Kidney epithelial cell (primary cell): ENCODE measurements at regions not wholly inside any gene's neighbourhood (a gene's known extent, or its start where the extent isn't known, plus 50 kb on each side); places are given as distances from the start of the nearest gene placed in this dataset.

Experiments
- DNase-seq: peaks from one replicate; pipeline ENCODE4 v3.0.0-alpha.2; 2010; ENCODE audit warnings: low read depth
- H3K27me3 ChIP-seq: 2 replicates; pipeline ENCODE4 v1.6.0; 2011; ENCODE audit warnings: low read length; ENCODE audit not compliant: control insufficient read depth, insufficient read depth
- H3K36me3 ChIP-seq: 2 replicates; pipeline ENCODE4 v1.5.1; 2011; ENCODE audit warnings: low read length; ENCODE audit not compliant: control insufficient read depth, insufficient read depth
- H3K4me3 ChIP-seq: 2 replicates; pipeline ENCODE4 v1.5.1; 2011; ENCODE audit warnings: low read depth, mild to moderate bottlenecking, control low read depth, low read length
- TF ChIP-seq, protein P1 (sequence below): IDR thresholded peaks from 2 replicates; pipeline ENCODE4 v1.5.1; 2011; ENCODE audit warnings: mild to moderate bottlenecking, moderate library complexity, low read length, control low read depth, inconsistent platforms; ENCODE audit not compliant: insufficient read depth, poor library complexity, severe bottlenecking

DNA sequence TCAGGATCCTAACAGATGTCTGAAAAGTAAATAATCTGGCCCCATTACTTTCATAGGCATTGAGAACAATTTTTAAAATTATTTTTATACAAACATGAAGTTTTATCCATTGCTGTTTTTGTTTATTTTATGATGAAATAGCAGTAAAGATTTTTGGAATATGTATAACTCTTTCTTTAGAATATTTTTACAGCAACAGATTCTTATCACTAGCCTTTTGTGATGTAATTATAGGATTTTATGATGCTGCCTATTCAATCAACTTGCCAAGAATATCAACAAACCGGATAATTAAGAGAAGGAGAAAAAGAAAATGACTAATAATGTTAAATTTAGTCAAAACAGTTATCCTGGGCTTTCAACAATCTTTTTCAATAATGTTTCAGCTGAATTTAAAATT lies 386.3 kb downstream of the ZIC1 start:
- Histone ChIP-seq H3K27me3 (no peaks in the 10 kb centered on the region), H3K36me3 (no peaks in the 10 kb centered on the region), H3K4me3 (no peak overlapping the region)
- TF ChIP-seq, protein P1, sequence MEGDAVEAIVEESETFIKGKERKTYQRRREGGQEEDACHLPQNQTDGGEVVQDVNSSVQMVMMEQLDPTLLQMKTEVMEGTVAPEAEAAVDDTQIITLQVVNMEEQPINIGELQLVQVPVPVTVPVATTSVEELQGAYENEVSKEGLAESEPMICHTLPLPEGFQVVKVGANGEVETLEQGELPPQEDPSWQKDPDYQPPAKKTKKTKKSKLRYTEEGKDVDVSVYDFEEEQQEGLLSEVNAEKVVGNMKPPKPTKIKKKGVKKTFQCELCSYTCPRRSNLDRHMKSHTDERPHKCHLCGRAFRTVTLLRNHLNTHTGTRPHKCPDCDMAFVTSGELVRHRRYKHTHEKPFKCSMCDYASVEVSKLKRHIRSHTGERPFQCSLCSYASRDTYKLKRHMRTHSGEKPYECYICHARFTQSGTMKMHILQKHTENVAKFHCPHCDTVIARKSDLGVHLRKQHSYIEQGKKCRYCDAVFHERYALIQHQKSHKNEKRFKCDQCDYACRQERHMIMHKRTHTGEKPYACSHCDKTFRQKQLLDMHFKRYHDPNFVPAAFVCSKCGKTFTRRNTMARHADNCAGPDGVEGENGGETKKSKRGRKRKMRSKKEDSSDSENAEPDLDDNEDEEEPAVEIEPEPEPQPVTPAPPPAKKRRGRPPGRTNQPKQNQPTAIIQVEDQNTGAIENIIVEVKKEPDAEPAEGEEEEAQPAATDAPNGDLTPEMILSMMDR, result no peak
- no peak for DNase-seq

DNA sequence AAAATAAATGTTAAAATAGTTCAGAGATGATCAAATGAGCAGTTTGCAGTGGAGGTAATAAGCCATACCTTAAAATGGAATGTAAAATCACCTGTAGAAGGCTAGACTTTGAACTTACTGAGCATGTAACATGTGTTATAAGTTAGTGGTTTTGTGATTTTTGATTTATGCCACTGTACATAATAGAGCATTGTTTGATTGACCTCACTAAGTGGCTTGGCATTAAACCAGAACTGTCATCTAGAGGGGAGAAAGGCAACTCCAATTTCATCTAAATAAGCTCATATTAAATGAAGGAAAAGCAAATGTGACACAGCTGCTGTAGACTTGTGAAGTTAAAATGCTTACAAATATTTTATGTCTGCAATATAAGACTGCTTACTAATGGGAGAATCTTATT lies 387.9 kb downstream of the ZIC1 start:
- H3K36me3 ChIP-seq, result no peaks in the 10 kb centered on the region
- H3K4me3 ChIP-seq, result no peak overlapping the region
- TF ChIP-seq, protein P1, result no peak
- DNase-seq, result no peak
- H3K27me3 ChIP-seq, result no peaks in the 10 kb centered on the region

DNA sequence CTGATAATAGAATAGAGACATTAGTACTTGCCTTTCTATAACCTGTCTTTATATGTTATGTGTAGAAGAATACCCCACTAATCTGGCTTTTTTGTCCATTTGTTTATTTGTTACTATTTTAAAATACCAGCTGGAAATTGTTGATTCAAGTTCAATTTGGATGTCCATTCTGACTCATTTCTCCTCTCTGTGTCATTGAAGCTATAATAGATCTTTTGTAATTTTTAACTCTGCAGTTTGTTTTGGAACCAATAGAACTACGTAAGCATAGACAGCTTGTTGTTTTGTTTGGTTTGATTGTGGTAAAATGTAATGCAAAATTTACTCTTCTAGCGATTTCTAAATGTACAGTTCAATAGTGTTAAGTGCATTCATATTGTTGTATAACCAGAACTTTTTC lies 390.4 kb downstream of the ZIC1 start:
- TF ChIP-seq, protein P1, result no peak
- DNase-seq, result no peak
- no peaks in the 10 kb centered on the region for H3K36me3 ChIP-seq
- H3K4me3 ChIP-seq, result no peak overlapping the region
- H3K27me3 ChIP-seq, result no peaks in the 10 kb centered on the region

DNA sequence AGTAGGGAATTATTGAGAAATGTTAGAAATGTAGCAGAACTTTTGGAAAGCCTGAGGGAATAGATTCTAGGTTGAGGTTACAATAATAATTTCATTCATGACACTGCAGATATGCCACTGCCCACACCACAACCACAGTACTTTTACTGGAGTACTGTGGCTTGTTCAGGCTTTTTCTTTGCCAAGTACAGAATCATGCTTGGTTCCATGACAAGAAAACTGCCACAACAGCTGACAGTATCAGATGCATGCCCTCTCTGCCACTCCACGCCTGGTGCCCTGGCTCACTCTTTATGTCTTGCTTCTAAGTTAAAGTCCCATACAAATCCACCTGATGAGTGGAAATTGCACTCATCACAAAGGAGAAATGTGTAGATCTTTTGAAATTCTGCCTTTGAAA lies 398.6 kb downstream of the ZIC1 start:
- H3K36me3 ChIP-seq, result no peaks in the 10 kb centered on the region

DNA sequence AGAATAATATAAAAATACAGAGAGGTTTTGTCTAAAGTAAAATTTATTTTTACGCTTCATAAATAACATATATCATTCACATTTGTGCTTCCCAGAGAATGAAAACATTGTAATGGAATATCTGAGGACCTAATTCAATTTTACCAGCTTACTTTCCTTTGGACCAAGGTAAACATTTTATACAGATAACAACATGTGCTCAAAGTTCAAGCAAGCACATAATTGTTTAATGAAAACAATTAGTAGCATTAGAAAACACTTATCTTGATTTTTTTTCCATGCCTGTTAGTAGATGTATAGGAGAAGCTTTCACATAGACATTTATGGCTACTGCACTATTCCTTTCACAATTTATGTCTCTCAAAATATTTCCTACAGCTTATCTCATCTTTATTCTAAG lies 400.0 kb downstream of the ZIC1 start:
- DNase-seq, result no peak
- H3K36me3 ChIP-seq, result no peaks in the 10 kb centered on the region
- no peak overlapping the region for H3K4me3 ChIP-seq
- TF ChIP-seq, protein P1, result no peak
- H3K27me3 ChIP-seq, result no peaks in the 10 kb centered on the region

More for the DNA sequence above, 398.6 kb downstream of the ZIC1 start:
- TF ChIP-seq, protein P1, result no peak
- Histone ChIP-seq H3K27me3 (no peaks in the 10 kb centered on the region), H3K4me3 (no peak overlapping the region)
- DNase-seq, result no peak

DNA sequence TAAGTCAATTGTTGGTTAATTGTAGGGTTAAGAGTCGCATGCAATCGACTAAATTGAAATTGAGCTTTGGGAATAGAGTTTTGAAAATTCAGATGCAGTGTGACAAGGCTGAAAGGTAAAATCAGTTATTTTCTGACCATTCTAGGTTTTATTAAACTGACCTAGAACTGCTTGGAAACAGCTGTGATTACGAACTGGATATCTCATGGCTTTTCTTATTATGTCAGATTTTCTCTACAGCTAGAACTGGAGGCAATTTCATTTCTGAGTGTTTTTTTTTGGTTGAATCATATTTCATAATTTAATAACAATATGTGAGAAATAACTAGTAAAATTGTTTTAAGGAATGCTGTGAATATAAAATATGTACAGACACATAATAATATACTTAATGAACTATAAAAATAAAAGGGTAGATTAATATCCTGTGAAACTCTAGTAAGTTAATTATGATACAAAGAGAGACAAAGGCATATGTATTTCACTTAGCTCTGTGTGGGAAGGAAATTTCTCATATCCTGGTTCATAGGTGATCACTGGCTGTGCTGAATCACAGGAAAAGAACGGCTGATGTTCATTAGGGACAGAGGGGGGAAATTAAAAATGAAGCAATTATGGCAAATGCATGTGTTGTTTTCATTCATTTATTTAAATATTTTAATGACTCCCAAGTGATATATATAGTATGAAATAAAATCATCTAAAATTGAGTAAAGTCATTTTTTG lies 403.2 kb downstream of the ZIC1 start:
- Histone ChIP-seq H3K36me3 (no peaks in the 10 kb centered on the region), H3K4me3 (no peak overlapping the region)
- TF ChIP-seq, protein P1, result no peak

More for the DNA sequence above, 403.2 kb downstream of the ZIC1 start:
- H3K27me3 ChIP-seq, result no peaks in the 10 kb centered on the region
- DNase-seq, result no peak
